Upper lobe of right lung (tissue), 1 donor: ENCODE measurements at regions not wholly inside any gene's neighbourhood (a gene's known extent, or its start where the extent isn't known, plus 50 kb on each side); places are given as distances from the start of the nearest gene placed in this dataset.

Source experiments
- ATAC-seq: fragments of 200-7000 bp; cut with Tn5 transposase; one replicate; pipeline ENCODE4 v1.9.1; 2020; ENCODE audit warnings: mild to moderate bottlenecking, moderate library complexity
- DNase-seq: peaks from one replicate; pipeline ENCODE4 v3.0.0-alpha.2; 2020
- H3K27ac ChIP-seq: fragments of 200-600 bp; one replicate; pipeline ENCODE4 v1.8.0; 2022
- H3K27me3 ChIP-seq: fragments of 200-600 bp; one replicate; pipeline ENCODE4 v1.8.0; 2022; ENCODE audit warnings: mild to moderate bottlenecking
- H3K36me3 ChIP-seq: fragments of 200-600 bp; one replicate; pipeline ENCODE4 v1.8.0; 2022
- H3K4me1 ChIP-seq: fragments of 200-600 bp; one replicate; pipeline ENCODE4 v1.8.0; 2022
- H3K4me3 ChIP-seq: fragments of 200-600 bp; one replicate; pipeline ENCODE4 v1.8.0; 2022; ENCODE audit warnings: mild to moderate bottlenecking
- H3K9me3 ChIP-seq: fragments of 200-600 bp; one replicate; pipeline ENCODE4 v1.8.0; 2022
- intact Hi-C: fragments of 100-400 bp; cut with DNase I; formaldehyde crosslinking; loops from one replicate; pipeline ENCODE4 v1.11.0; 2022
- TF ChIP-seq, protein P1 (sequence below): fragments of 200-600 bp; IDR thresholded peaks from one replicate; pipeline ENCODE4 v1.8.0; 2022; ENCODE audit warnings: antibody characterized with exemption
- donor health status: DM: no; HTN: yes; CAD: no; lungs with severe emphysema.

DNA sequence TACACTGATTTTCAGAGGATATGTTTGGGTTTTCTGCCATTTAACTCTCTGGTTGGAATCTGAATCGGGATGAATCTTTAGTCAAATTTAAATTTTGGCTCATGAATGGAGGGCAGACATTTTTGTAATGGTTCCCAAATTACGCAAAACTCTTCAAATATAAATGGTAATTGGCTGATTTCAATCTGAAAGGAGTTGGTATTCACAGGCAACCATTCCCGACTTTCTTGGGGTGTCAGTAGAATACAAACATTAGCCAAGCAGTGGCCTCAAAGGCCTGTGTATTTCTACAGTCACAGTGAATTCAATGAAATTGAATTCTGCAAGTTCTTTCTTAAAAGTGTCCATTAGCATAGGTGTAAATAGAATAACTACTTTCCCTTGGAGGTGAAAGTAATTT is 668.8 kb upstream of the PRKX start:
- ATAC-seq: no peak
- no peak for DNase-seq
- Histone ChIP-seq H3K4me1 (no peaks in the 10 kb centered on the region), H3K9me3 (no peaks in the 10 kb centered on the region), H3K27ac (no peak overlapping the region), H3K36me3 (no peaks in the 10 kb centered on the region), H3K27me3 (no peaks in the 10 kb centered on the region), H3K4me3 (no peak overlapping the region)
- TF ChIP-seq, protein P1, sequence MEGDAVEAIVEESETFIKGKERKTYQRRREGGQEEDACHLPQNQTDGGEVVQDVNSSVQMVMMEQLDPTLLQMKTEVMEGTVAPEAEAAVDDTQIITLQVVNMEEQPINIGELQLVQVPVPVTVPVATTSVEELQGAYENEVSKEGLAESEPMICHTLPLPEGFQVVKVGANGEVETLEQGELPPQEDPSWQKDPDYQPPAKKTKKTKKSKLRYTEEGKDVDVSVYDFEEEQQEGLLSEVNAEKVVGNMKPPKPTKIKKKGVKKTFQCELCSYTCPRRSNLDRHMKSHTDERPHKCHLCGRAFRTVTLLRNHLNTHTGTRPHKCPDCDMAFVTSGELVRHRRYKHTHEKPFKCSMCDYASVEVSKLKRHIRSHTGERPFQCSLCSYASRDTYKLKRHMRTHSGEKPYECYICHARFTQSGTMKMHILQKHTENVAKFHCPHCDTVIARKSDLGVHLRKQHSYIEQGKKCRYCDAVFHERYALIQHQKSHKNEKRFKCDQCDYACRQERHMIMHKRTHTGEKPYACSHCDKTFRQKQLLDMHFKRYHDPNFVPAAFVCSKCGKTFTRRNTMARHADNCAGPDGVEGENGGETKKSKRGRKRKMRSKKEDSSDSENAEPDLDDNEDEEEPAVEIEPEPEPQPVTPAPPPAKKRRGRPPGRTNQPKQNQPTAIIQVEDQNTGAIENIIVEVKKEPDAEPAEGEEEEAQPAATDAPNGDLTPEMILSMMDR: no peak
- intact Hi-C loops: no loop called here

DNA sequence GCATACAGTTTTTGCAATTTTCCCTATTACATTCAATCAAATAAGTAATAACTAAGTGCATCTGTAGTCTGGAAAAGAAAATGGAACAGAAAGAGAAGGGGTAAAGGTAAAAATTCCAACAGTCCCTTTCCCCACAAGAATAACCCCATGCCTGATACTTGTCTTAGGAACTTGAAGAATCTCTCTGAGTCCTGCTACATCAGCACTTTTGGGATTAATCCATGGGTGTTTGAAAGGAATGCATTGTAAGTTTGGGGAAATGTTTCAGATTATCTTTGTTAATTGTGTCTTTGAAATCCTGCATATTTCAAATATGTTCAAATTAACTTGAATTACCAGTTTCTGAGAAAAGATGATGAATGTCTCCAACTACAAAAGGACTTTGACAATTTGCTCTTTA is 667.3 kb upstream of the PRKX start:
- intact Hi-C loops: no loop called here
- ATAC-seq (no peak), DNase-seq (no peak)
- Histone ChIP-seq H3K36me3 (no peaks in the 10 kb centered on the region), H3K27me3 (no peaks in the 10 kb centered on the region), H3K9me3 (no peaks in the 10 kb centered on the region), H3K4me3 (no peak overlapping the region), H3K4me1 (no peaks in the 10 kb centered on the region), H3K27ac (no peak overlapping the region)
- TF ChIP-seq, protein P1: no peak

DNA sequence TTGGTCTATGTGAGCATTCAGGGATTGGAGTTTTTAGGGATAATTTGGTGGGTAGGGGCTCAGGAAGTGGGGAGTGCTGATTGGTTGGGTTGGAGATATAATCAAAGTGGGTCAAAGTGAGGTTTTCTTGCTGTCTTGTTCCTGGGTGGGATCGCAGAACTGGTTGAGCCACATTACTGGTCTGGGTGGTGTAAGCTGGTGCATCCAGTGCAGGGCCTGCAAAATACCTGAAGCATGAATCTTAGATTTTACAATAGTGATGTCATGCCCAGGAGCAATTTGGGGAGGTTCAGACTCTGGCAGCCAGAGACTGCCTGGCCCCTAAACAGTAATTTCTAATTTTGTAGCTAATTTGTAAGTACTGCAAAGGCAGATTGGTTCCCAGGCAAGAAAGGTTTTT is 665.6 kb upstream of the PRKX start:
- intact Hi-C loops: no loop called here
- Histone ChIP-seq H3K9me3 (no peaks in the 10 kb centered on the region), H3K4me3 (no peak overlapping the region), H3K36me3 (no peaks in the 10 kb centered on the region), H3K27me3 (no peaks in the 10 kb centered on the region), H3K4me1 (no peaks in the 10 kb centered on the region), H3K27ac (no peak overlapping the region)
- TF ChIP-seq, protein P1: no peak
- ATAC-seq (no peak), DNase-seq (no peak)

DNA sequence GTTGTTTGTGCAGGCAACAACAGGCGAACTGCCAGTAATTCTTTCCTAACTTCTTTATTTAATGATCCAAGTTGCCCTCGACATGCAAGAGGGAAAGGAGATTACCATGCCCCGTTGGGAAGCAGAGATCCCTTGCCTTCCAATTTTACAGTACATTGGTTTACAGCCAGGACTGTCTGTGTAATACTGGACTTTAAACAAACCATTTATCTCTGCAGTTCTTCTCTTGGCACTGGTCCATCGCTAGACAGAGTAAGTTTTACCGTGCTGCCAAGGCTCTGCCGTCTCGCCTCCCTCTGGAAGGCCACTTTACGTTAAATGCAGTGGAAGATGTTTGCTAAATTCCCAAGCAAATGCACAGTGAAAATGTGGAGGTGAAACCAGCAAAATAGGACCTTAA is 660.3 kb upstream of the PRKX start:
- TF ChIP-seq, protein P1: no peak
- no peaks in the 10 kb centered on the region for H3K4me1 ChIP-seq
- no peaks in the 10 kb centered on the region for H3K27me3 ChIP-seq
- intact Hi-C loops: no loop called here
- H3K36me3 ChIP-seq: no peaks in the 10 kb centered on the region
- DNase-seq (no peak), ATAC-seq (no peak)
- no peak overlapping the region for H3K4me3 ChIP-seq
- no peaks in the 10 kb centered on the region for H3K9me3 ChIP-seq
- no peak overlapping the region for H3K27ac ChIP-seq

DNA sequence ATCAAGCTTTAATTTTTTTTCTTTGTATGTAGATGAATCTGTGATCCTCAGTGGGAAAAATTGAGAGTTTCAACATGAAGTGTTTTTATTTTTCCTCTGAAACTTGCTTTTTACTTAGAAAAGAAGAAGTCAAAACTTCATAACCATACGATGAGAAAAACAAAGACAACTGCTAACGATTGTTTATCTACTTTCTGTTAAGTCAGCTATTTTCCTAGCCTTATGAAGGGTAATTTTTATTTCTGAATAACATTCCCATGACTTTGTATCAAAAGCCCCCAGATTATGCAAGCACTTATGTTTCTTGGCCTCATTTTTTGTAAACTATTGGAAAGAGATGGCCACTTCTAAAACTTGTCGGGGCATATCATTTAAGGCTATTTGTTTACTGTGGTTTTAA is 645.1 kb upstream of the PRKX start:
- TF ChIP-seq, protein P1: no peak
- H3K27me3 ChIP-seq: no peaks in the 10 kb centered on the region
- H3K27ac ChIP-seq: no peak overlapping the region
- no peak for DNase-seq
- H3K4me3 ChIP-seq: no peak overlapping the region
- H3K36me3 ChIP-seq: no peaks in the 10 kb centered on the region
- H3K9me3 ChIP-seq: no peaks in the 10 kb centered on the region
- no peaks in the 10 kb centered on the region for H3K4me1 ChIP-seq
- intact Hi-C loops: loop anchor here (10.0 kb wide), 1 partner anchor 276 kb away; no protein-coding TSS in a partner anchor
- no peak for ATAC-seq

DNA sequence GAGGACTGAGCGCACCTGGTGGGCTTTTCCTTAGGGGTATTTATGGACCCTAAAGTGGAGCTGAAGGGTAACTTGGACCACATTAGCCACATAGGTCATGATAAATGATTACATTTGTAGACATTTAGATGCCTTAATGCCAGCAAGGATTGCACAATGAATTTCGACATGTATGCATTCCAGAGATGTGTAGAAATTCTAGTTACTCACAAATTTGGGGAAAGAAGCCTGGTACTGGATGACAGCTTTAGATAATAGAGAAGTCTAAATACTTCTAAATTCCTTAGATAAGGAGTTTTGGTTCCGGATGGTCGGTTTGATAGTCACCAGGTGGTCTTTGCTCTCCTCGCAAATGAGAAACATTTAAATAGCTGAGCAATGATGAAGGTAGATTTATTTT is 609.5 kb upstream of the PRKX start:
- DNase-seq (no peak), ATAC-seq (no peak)
- TF ChIP-seq, protein P1: no peak
- Histone ChIP-seq H3K4me3 (no peak overlapping the region), H3K4me1 (no peaks in the 10 kb centered on the region), H3K27me3 (no peaks in the 10 kb centered on the region), H3K27ac (no peak overlapping the region), H3K36me3 (no peaks in the 10 kb centered on the region), H3K9me3 (no peaks in the 10 kb centered on the region)
- intact Hi-C loops: no loop called here
